Neural progenitor cell (in vitro differentiated cells): ENCODE measurements at regions not wholly inside any gene's neighbourhood (a gene's known extent, or its start where the extent isn't known, plus 50 kb on each side); places are given as distances from the start of the nearest gene placed in this dataset.

ENCODE experiments used
- DNase-seq: peaks from one replicate; pipeline ENCODE4 v3.0.0-alpha.2; 2016; ENCODE audit warnings: low spot score
- H2AFZ ChIP-seq: fragments of 200-600 bp; sonication (generic); replicated peaks from 2 replicates; pipeline ENCODE4 v1.6.1; 2016; ENCODE audit warnings: antibody characterized with exemption
- H3F3A ChIP-seq: fragments of 200-600 bp; sonication (generic); 2 replicates; pipeline ENCODE4 v1.6.1; 2016; ENCODE audit warnings: antibody characterized with exemption, low read depth
- H3K27ac ChIP-seq: fragments of 200-600 bp; sonication (generic); 2 replicates; pipeline ENCODE4 v1.5.1; 2016; ENCODE audit warnings: mild to moderate bottlenecking
- H3K27me3 ChIP-seq: fragments of 200-600 bp; sonication (generic); 2 replicates; pipeline ENCODE4 v1.6.1; 2016; ENCODE audit warnings: mild to moderate bottlenecking, moderate library complexity
- H3K36me3 ChIP-seq: fragments of 200-600 bp; sonication (generic); 2 replicates; pipeline ENCODE4 v1.5.1; 2016
- H3K4me1 ChIP-seq: fragments of 200-600 bp; sonication (generic); 2 replicates; pipeline ENCODE4 v1.6.1; 2016; ENCODE audit warnings: mixed run types
- H3K4me2 ChIP-seq: fragments of 200-600 bp; sonication (generic); 2 replicates; pipeline ENCODE4 v1.6.1; 2016
- H3K4me3 ChIP-seq: fragments of 200-600 bp; sonication (generic); 2 replicates; pipeline ENCODE4 v1.5.1; 2016
- H3K79me2 ChIP-seq: fragments of 200-600 bp; sonication (generic); 2 replicates; pipeline ENCODE4 v1.6.1; 2016; ENCODE audit warnings: low read depth
- H3K9ac ChIP-seq: fragments of 200-600 bp; sonication (generic); 2 replicates; pipeline ENCODE4 v1.6.1; 2016
- H3K9me3 ChIP-seq: fragments of 200-600 bp; sonication (generic); 2 replicates; pipeline ENCODE4 v1.5.1; 2016; ENCODE audit warnings: low read depth
- H4K20me1 ChIP-seq: fragments of 200-600 bp; sonication (generic); 2 replicates; pipeline ENCODE4 v1.6.1; 2016; ENCODE audit warnings: low read depth
- H3K27ac Mint-ChIP-seq: 3 replicates; pipeline ENCODE4 v1.8.0; 2021; ENCODE audit warnings: mixed read lengths
- H3K27me3 Mint-ChIP-seq: 2 replicates; pipeline ENCODE4 v1.8.0; 2022; ENCODE audit warnings: low read depth, mild to moderate bottlenecking, inconsistent platforms, moderate library complexity, mixed read lengths; ENCODE audit not compliant: insufficient read depth
- H3K36me3 Mint-ChIP-seq: 3 replicates; pipeline ENCODE4 v1.8.0; 2021; ENCODE audit warnings: mixed read lengths
- H3K4me1 Mint-ChIP-seq: 3 replicates; pipeline ENCODE4 v1.8.0; 2021; ENCODE audit warnings: mixed read lengths
- H3K4me3 Mint-ChIP-seq: 3 replicates; pipeline ENCODE4 v1.8.0; 2021; ENCODE audit warnings: mild to moderate bottlenecking, moderate library complexity, mixed read lengths
- H3K9me3 Mint-ChIP-seq: 3 replicates; pipeline ENCODE4 v1.8.0; 2020; ENCODE audit warnings: mixed read lengths
- CTCF ChIP-seq: fragments of 200-600 bp; sonication (generic); IDR thresholded peaks from 2 replicates; pipeline ENCODE4 v1.5.1; 2017; ENCODE audit warnings: antibody characterized with exemption, mild to moderate bottlenecking
- EZH2 ChIP-seq: fragments of 200-600 bp; sonication (generic); IDR thresholded peaks from 2 replicates; pipeline ENCODE4 v1.6.1; 2017; ENCODE audit warnings: antibody characterized with exemption, mild to moderate bottlenecking, moderate library complexity
- EZH2phosphoT487 ChIP-seq: fragments of 200-600 bp; sonication (generic); IDR thresholded peaks from 2 replicates; pipeline ENCODE4 v1.6.1; 2017; ENCODE audit warnings: antibody characterized with exemption

DNA sequence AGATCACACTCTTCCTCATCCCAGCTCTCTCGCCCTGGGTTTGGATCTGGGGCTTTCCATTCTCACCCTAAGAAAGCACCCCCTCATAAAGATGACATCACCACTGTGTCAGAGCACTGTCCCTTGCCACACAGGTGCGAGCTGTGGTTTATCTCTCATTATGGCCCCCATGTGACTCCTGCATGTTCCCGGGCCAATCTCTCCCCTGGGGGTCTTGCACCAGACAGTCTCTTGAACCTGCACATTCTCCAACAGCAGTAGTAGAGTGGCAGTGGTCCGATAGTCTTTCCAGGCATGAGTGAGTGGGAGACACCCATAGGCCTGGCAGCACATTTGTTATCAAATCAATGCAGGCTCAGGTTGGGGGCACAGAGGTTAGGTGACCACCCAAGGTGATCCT lies 130.5 kb downstream of the HRH4 start:
- no peak for DNase-seq
- peaks cover 8% of the 10 kb centered on the region for H3F3A ChIP-seq
- Mint-ChIP-seq H3K9me3 (peaks cover 27% of the 10 kb centered on the region), H3K4me1 (peaks cover 26% of the 10 kb centered on the region), H3K4me3 (no peak overlapping the region), H3K36me3 (no peaks in the 10 kb centered on the region), H3K27me3 (peaks cover 6% of the 10 kb centered on the region), H3K27ac (no peak overlapping the region)
- TF ChIP-seq EZH2phosphoT487, result no peak
- H3K36me3 ChIP-seq, result no peaks in the 10 kb centered on the region
- no peak overlapping the region for H2AFZ ChIP-seq
- H3K4me3 ChIP-seq, result no peak overlapping the region
- no peak overlapping the region for H3K4me2 ChIP-seq
- H3K9ac ChIP-seq, result no peak overlapping the region
- no peaks in the 10 kb centered on the region for H3K79me2 ChIP-seq
- H3K4me1 ChIP-seq, result peaks cover 15% of the 10 kb centered on the region
- no peaks in the 10 kb centered on the region for H3K27me3 ChIP-seq
- H3K9me3 ChIP-seq, result no peaks in the 10 kb centered on the region
- H3K27ac ChIP-seq, result no peak overlapping the region
- no peaks in the 10 kb centered on the region for H4K20me1 ChIP-seq

DNA sequence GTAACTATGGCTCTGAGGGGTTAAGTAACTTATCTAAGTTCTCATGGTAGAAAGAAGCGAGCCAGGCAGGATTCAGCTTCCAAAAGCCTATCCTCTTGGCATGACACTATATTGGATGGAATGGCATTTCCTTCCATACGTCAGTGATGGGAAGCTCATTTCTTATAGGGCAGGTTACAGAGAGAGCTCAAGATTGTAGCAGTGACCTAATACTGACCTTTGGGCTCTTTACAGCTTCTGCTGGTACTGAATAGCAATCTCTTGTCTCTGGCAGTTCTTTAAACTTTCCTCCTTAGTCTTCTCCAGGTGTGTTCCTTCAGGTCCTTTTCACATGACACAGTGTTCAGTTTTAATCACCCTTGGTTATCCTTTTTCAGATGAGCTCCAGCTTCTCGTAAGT lies 133.0 kb downstream of the HRH4 start:
- Histone ChIP-seq H3K4me3 (no peak overlapping the region), H3F3A (peaks cover 13% of the 10 kb centered on the region), H3K27ac (no peak overlapping the region), H2AFZ (no peak overlapping the region), H3K9ac (no peak overlapping the region), H3K79me2 (no peaks in the 10 kb centered on the region), H3K9me3 (no peaks in the 10 kb centered on the region), H3K4me2 (no peak overlapping the region), H3K4me1 (peaks cover 16% of the 10 kb centered on the region), H3K27me3 (no peaks in the 10 kb centered on the region), H3K36me3 (no peaks in the 10 kb centered on the region), H4K20me1 (no peaks in the 10 kb centered on the region)
- peaks cover 27% of the 10 kb centered on the region for H3K4me1 Mint-ChIP-seq
- no peaks in the 10 kb centered on the region for H3K36me3 Mint-ChIP-seq
- TF ChIP-seq CTCF (no peak), EZH2 (no peak), EZH2phosphoT487 (no peak)
- no peak for DNase-seq
- peaks cover 8% of the 10 kb centered on the region for H3K27me3 Mint-ChIP-seq
- peaks cover 27% of the 10 kb centered on the region for H3K9me3 Mint-ChIP-seq
- no peak overlapping the region for H3K27ac Mint-ChIP-seq
- no peak overlapping the region for H3K4me3 Mint-ChIP-seq

DNA sequence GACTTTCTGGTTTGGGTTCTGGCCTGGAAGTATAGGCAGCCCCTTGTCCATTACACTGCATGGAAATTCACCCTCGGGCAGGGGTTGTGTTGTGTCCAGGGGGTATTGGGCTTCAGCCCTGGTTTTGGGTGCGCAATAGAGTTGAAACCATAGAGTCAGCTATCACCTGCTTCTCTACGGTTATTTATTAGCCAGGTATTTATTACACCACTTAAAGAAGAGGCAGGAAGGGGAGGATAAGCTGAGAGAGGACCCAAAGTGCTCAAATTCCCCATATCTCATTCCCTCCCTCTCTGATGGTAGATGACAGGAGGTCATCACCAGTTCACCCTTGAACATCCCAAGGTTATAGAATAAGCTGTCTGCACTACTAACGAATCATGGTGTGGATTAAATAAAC lies 133.4 kb downstream of the HRH4 start:
- DNase-seq, result no peak
- no peak overlapping the region for H3K27ac ChIP-seq
- no peak overlapping the region for H3K4me3 ChIP-seq
- H3K79me2 ChIP-seq, result no peaks in the 10 kb centered on the region
- TF ChIP-seq EZH2phosphoT487 (no peak), EZH2 (no peak), CTCF (no peak)
- no peaks in the 10 kb centered on the region for H4K20me1 ChIP-seq
- Mint-ChIP-seq H3K9me3 (peaks cover 27% of the 10 kb centered on the region), H3K4me1 (peaks cover 27% of the 10 kb centered on the region), H3K27me3 (peaks cover 8% of the 10 kb centered on the region), H3K27ac (no peak overlapping the region), H3K36me3 (no peaks in the 10 kb centered on the region), H3K4me3 (no peak overlapping the region)
- no peak overlapping the region for H2AFZ ChIP-seq
- no peaks in the 10 kb centered on the region for H3K36me3 ChIP-seq
- peaks cover 13% of the 10 kb centered on the region for H3F3A ChIP-seq
- H3K9ac ChIP-seq, result no peak overlapping the region
- no peaks in the 10 kb centered on the region for H3K27me3 ChIP-seq
- H3K4me2 ChIP-seq, result no peak overlapping the region
- H3K9me3 ChIP-seq, result no peaks in the 10 kb centered on the region
- peaks cover 16% of the 10 kb centered on the region for H3K4me1 ChIP-seq

DNA sequence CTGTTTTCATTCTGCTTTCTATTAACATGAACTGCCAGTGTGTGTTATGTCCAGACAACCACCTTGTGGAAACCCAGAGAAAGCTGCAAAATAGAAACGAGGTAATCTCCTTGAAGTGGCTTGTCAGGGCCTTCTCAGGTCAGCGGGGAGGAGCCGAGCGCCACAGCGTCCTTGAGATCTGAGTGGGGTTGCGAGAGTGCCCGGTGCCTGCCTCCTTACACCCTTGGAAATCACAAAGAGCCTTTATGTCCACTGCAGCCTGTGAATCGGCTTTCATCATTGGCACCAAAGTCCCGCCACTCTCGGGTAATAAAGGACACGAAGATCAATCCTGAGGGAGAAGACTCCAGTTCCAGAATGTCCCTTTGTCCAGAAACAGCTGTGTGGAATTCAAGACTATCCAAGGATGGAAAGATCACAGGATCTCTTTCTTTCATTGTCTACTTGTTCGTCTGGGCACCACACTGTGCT lies 135.2 kb downstream of the HRH4 start:
- H3K9me3 ChIP-seq, result no peaks in the 10 kb centered on the region
- peaks cover 21% of the 10 kb centered on the region for H3K9me3 Mint-ChIP-seq
- no peak overlapping the region for H3K9ac ChIP-seq
- peaks cover 31% of the 10 kb centered on the region for H3K4me1 Mint-ChIP-seq
- H3K4me3 Mint-ChIP-seq, result peak overlapping the region; percentile 73
- peak overlapping the region; percentile 57 for H3K4me2 ChIP-seq
- DNase-seq, result peak; percentile 45
- no peak overlapping the region for H3K4me3 ChIP-seq
- TF ChIP-seq EZH2, result no peak
- TF ChIP-seq EZH2phosphoT487, result no peak
- TF ChIP-seq CTCF, result no peak
- H4K20me1 ChIP-seq, result no peaks in the 10 kb centered on the region
- no peaks in the 10 kb centered on the region for H3K79me2 ChIP-seq
- H3K27ac ChIP-seq, result no peak overlapping the region
- H3K27me3 ChIP-seq, result no peaks in the 10 kb centered on the region
- H3K36me3 ChIP-seq, result no peaks in the 10 kb centered on the region
- H3K27ac Mint-ChIP-seq, result peak overlapping the region; percentile 86
- H3F3A ChIP-seq, result peaks cover 13% of the 10 kb centered on the region
- H2AFZ ChIP-seq, result no peak overlapping the region
- no peaks in the 10 kb centered on the region for H3K36me3 Mint-ChIP-seq
- peaks cover 8% of the 10 kb centered on the region for H3K27me3 Mint-ChIP-seq
- peaks cover 16% of the 10 kb centered on the region for H3K4me1 ChIP-seq
